T-helper 9 cell (primary cell): ENCODE measurements at regions not wholly inside any gene's neighbourhood (a gene's known extent, or its start where the extent isn't known, plus 50 kb on each side); places are given as distances from the start of the nearest gene placed in this dataset.
"Not testable (repeated sequence)": the region's sequence is repeated elsewhere in the genome, so short reads cannot be mapped to it uniquely, and the experiment has no call there.

ENCODE experiments used
- DNase-seq: peaks from one replicate; pipeline ENCODE4 v3.0.0-alpha.2; 2020

- no peak for DNase-seq
Measured at GRCh38 chr12:34305176-34305575, 282.9 kb downstream of the ALG10 start.

GRCh38 chr12:34306133-34306830 lies 284.0 kb downstream of the ALG10 start:
- DNase-seq = no peak

- DNase-seq = not testable (repeated sequence)
Measured at GRCh38 chr12:34309806-34310804, 287.8 kb downstream of the ALG10 start.

GRCh38 chr12:34311337-34311736 lies 289.0 kb downstream of the ALG10 start:
- DNase-seq = no peak

- DNase-seq = no peak
Measured at GRCh38 chr12:34327671-34328070, 305.4 kb downstream of the ALG10 start.

GRCh38 chr12:34333337-34333736 lies 311.0 kb downstream of the ALG10 start:
- DNase-seq = no peak

GRCh38 chr12:34334538-34334937 lies 312.2 kb downstream of the ALG10 start:
- no peak for DNase-seq

- DNase-seq = no peak
Measured at GRCh38 chr12:34334953-34335743, 312.9 kb downstream of the ALG10 start.

GRCh38 chr12:34335819-34336262 lies 313.5 kb downstream of the ALG10 start:
- no peak for DNase-seq

GRCh38 chr12:34336619-34337465 lies 314.5 kb downstream of the ALG10 start:
- no peak for DNase-seq

GRCh38 chr12:34338751-34339150 lies 316.5 kb downstream of the ALG10 start:
- DNase-seq = no peak

GRCh38 chr12:34339922-34340321 lies 317.6 kb downstream of the ALG10 start:
- no peak for DNase-seq

- DNase-seq = no peak
Measured at GRCh38 chr12:34340534-34341361, 318.5 kb downstream of the ALG10 start.

- DNase-seq = no peak
Measured at GRCh38 chr12:34341362-34341733, 319.1 kb downstream of the ALG10 start.

- DNase-seq = no peak
Measured at GRCh38 chr12:34342048-34342447, 319.8 kb downstream of the ALG10 start.

- DNase-seq = no peak
Measured at GRCh38 chr12:34343345-34343744, 321.0 kb downstream of the ALG10 start.

- no peak for DNase-seq
Measured at GRCh38 chr12:34343766-34344165, 321.5 kb downstream of the ALG10 start.

GRCh38 chr12:34344851-34345522 lies 322.7 kb downstream of the ALG10 start:
- no peak for DNase-seq

- no peak for DNase-seq
Measured at GRCh38 chr12:34345801-34346200, 323.5 kb downstream of the ALG10 start.

GRCh38 chr12:34346372-34347034 lies 324.2 kb downstream of the ALG10 start:
- no peak for DNase-seq
